Activated CD8-positive, alpha-beta memory T cell treated with anti-CD3 and anti-CD28 coated beads for 48 hours (primary cell): ENCODE measurements at regions not wholly inside any gene's neighbourhood (a gene's known extent, or its start where the extent isn't known, plus 50 kb on each side); places are given as distances from the start of the nearest gene placed in this dataset.
"Not testable (repeated sequence)": the region's sequence is repeated elsewhere in the genome, so short reads cannot be mapped to it uniquely, and the experiment has no call there.

Experiments
- DNase-seq, 3 experiments: peaks; one replicate each; pipeline ENCODE4 v3.0.0-alpha.2; 2020; ENCODE audit warnings: low read depth in 2 of 3, low spot score in 2 of 3

DNA sequence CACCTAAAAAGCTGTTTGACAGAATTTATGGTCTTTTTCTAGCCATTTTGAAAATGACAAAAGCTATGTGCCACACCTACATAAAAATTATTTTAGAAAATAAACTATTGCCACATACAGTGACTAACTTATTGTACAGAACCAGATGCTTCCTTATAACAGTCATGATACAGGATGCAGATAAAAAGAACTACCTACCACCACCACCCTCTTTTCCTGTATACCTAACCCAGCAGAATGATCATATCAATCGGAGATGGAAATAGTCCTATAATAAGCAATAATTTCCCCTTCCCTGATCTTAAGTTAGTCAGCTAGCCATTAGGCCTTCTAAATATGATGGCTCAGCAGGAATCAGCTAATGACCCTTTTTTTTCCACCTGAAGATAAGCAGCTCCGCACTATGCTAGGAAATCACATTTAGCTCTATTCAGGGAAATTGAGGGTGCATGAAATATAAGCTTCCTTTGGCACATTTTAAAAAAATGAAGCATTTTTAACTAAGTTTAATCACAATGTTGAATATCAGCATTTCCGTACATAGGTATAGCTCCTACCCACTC is 155.5 kb upstream of the SETMAR start:
- no peak for DNase-seq

DNA sequence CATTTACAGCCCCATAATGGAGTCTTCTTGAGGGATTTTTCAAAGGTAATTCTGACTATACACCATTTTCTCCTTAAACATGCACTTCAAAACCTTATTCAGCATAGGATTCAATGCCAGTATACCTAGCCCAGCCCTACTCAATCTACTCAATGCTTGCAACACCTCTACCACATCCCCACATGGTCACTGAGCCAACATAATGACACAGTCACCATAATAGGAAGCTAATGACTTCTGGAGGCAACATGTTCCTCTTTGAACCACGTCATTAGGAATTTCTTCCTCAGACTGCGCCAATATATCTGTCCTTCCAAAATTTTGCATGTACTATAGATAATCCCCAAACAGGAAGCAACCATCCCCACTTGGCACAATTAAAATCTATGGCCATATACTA is 153.9 kb upstream of the SETMAR start:
- DNase-seq = no peak

GRCh38 chr3:4150816-4151215 is 152.4 kb upstream of the SETMAR start:
- no peak for DNase-seq

- no peak for DNase-seq
Measured at GRCh38 chr3:4151859-4152258, 151.3 kb upstream of the SETMAR start.

GRCh38 chr3:4153771-4154170 is 149.4 kb upstream of the SETMAR start:
- DNase-seq = no peak

DNA sequence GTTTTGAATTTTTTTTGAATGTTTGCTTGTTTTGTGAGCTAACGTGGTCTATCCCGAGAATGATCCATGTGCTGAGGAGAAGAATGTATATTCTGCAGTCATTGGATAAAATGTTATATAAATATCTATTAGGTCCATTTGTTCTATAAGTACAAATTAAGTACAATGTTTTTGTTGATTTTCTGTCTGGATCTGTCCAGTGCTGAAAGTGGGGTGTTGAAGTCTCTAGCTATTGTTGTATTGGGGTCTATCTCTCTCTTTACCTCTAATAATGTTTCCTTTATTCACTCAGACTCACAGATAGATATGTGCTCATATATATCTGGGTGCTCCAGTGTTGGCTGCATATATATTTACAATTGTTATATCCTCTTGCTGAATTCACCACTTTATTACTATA is 144.8 kb upstream of the SETMAR start:
- DNase-seq = no peak

- DNase-seq = no peak
Measured at GRCh38 chr3:4162096-4162495, 141.1 kb upstream of the SETMAR start.

GRCh38 chr3:4163011-4163410 is 140.2 kb upstream of the SETMAR start:
- DNase-seq = no peak

DNA sequence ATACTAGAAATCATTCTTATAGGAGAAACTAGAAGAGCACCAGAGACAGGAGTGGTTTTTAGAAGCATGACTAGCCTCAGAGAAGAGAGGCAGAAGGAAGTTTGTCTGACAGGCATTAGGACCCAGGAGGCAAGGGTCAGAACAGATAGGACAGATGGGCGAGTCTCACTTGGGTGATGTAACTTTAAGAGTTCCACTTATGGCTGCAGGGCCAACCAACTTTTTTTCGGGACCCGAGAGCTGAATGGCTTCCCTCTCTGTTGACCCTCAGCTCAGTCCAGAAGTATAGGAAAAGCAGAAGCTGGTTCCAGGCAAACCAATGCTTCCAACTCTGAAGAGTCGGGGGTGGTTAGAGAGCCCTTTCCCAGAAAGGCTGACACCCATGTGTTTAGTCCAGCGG is 136.6 kb upstream of the SETMAR start:
- DNase-seq = no peak

DNA sequence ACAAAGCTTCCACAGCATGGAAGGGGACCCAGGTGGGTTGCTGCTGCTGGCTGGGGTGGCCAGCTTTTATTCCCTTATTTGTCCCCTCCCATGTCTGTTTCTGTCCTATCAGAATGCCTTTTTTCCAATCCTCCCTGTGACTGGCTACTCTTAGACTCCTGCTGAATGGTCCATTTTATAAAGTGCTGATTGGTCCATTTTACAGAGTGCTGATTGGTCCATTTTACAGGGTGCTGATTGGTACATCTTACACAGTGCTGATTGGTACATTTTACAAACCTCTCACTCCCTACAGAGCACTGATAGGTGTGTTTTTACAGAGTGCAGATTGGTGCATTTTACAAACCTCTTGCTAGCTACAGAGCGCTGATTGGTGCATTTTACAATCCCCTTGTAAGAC is 135.9 kb upstream of the SETMAR start:
- not testable (repeated sequence) for DNase-seq

GRCh38 chr3:4174791-4175190 is 128.4 kb upstream of the SETMAR start:
- DNase-seq = no peak

DNA sequence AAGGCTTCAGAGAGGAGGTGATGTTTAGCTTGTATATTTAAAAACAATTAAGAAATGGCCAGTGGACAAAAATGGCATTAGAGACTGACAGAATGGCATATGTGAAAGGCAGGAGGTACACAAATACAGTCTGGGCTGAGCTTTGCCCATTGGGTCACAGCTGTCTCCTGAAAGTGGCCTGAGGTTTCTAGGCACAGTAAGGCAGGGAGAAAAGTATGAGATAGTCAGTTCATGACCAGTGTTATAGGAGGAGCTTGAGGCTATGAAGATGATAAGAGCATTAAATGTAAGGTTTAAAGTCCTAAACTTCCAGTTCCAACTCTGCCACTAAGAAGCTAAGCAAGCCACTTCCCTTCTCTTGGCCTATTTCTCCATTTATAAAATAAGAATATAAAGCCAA is 111.2 kb upstream of the SETMAR start:
- no peak for DNase-seq

GRCh38 chr3:4195006-4195405 is 108.2 kb upstream of the SETMAR start:
- DNase-seq = no peak

- DNase-seq = no peak
Measured at GRCh38 chr3:4196506-4197147, 106.5 kb upstream of the SETMAR start.

DNA sequence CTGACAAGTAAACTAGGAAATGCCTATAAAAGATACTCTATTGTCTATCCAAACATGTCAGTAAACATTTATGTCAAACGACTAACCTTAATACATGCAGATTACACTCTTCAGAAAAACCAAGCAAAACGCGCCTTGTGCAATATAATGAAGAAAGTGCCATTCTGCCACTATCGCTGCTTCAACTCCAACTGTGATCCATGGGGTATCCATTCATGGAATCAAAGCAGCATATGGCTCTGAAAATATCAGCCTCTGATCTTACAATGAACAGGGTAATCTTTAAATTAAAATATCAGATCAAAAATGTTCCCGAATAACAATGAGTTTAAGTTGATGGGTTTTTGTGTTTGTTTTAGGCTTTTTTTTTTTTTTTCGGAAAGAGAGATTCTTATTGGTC is 105.5 kb upstream of the SETMAR start:
- DNase-seq = no peak

- no peak for DNase-seq
Measured at GRCh38 chr3:4198491-4198890, 104.7 kb upstream of the SETMAR start.

GRCh38 chr3:4204776-4205175 is 98.4 kb upstream of the SETMAR start:
- DNase-seq = not testable (repeated sequence)

DNA sequence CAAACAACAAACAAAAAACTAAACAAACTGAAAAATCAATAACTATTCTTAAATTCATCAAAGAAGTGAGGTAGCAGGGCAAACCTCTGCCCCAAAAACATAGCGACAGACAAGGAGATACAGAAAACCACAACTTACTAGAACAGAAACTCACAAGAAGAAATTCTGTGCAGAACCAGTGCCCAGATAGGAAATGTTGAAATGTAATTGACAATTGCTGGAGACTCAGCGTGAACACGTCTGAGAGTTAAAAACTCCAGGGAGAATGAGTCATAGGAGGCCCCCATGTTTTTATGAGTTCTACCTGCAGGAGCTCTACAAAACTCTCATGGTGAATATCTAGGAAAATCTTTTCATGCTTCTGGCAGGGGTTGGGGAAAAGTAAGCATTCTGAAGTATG is 95.5 kb upstream of the SETMAR start:
- no peak for DNase-seq

- no peak for DNase-seq
Measured at GRCh38 chr3:4208556-4208955, 94.6 kb upstream of the SETMAR start.

DNA sequence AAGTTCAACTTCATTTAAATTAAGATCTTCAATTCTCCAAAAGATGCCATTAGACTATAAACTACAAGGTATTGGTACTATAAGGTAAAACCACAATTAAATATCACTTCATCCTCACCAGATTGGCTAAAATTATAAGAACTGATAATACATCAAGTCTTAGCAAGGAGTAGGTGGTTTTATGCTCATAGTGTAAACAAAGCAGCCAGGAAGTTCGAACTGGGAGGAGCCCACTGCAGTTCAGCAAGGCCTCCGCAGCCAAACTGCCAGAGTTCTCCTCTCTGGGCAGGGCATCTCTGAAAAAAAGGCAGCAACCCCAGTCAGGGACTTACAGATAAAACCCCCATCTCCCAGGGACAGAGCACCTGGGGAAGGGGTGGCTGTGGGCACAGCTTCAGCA is 91.6 kb upstream of the SETMAR start:
- DNase-seq = no peak

GRCh38 chr3:4213420-4213819 is 89.7 kb upstream of the SETMAR start:
- not testable (repeated sequence) for DNase-seq

GRCh38 chr3:4216974-4217373 is 86.2 kb upstream of the SETMAR start:
- not testable (repeated sequence) for DNase-seq

- DNase-seq = no peak
Measured at GRCh38 chr3:4218456-4219226, 84.5 kb upstream of the SETMAR start.
